Central memory CD4-positive, alpha-beta T cell (primary cell): ENCODE measurements at regions not wholly inside any gene's neighbourhood (a gene's known extent, or its start where the extent isn't known, plus 50 kb on each side); places are given as distances from the start of the nearest gene placed in this dataset.
"Not testable (repeated sequence)": the region's sequence is repeated elsewhere in the genome, so short reads cannot be mapped to it uniquely, and the experiment has no call there.

ENCODE experiments used
- DNase-seq: peaks from one replicate; pipeline ENCODE4 v3.0.0; 2022

GRCh38 chr1:83457735-83458248 lies 541.1 kb downstream of the TTLL7 start:
- DNase-seq, result not testable (repeated sequence)

GRCh38 chr1:83457281-83457680 lies 541.7 kb downstream of the TTLL7 start:
- not testable (repeated sequence) for DNase-seq

- DNase-seq, result not testable (repeated sequence)
These were observed 543.2 kb downstream of the TTLL7 start for GRCh38 chr1:83455753-83456152.

GRCh38 chr1:83445873-83446272 lies 553.1 kb downstream of the TTLL7 start:
- DNase-seq, result not testable (repeated sequence)

- DNase-seq, result not testable (repeated sequence)
These were observed 556.5 kb downstream of the TTLL7 start for GRCh38 chr1:83442412-83442811.

- DNase-seq, result not testable (repeated sequence)
These were observed 558.3 kb downstream of the TTLL7 start for GRCh38 chr1:83440586-83440985.

GRCh38 chr1:83440021-83440420 lies 558.9 kb downstream of the TTLL7 start:
- DNase-seq, result not testable (repeated sequence)

GRCh38 chr1:83438316-83438715 lies 560.6 kb downstream of the TTLL7 start:
- DNase-seq, result not testable (repeated sequence)

GRCh38 chr1:83435336-83435735 lies 563.6 kb downstream of the TTLL7 start:
- DNase-seq, result not testable (repeated sequence)

GRCh38 chr1:83427566-83427965 lies 571.4 kb downstream of the TTLL7 start:
- not testable (repeated sequence) for DNase-seq

GRCh38 chr1:83423382-83423781 lies 575.5 kb downstream of the TTLL7 start:
- DNase-seq, result not testable (repeated sequence)

GRCh38 chr1:83418558-83418957 lies 580.4 kb downstream of the TTLL7 start:
- DNase-seq, result no peak

- not testable (repeated sequence) for DNase-seq
These were observed 585.2 kb downstream of the TTLL7 start for GRCh38 chr1:83413839-83414107.

GRCh38 chr1:83410746-83411413 lies 588.1 kb downstream of the TTLL7 start:
- not testable (repeated sequence) for DNase-seq

GRCh38 chr1:83406693-83407371 lies 592.1 kb downstream of the TTLL7 start:
- not testable (repeated sequence) for DNase-seq

- DNase-seq, result not testable (repeated sequence)
These were observed 593.1 kb downstream of the TTLL7 start for GRCh38 chr1:83405789-83406188.

- not testable (repeated sequence) for DNase-seq
These were observed 595.4 kb downstream of the TTLL7 start for GRCh38 chr1:83403500-83403899.

GRCh38 chr1:83401146-83401545 lies 597.8 kb downstream of the TTLL7 start:
- not testable (repeated sequence) for DNase-seq

- not testable (repeated sequence) for DNase-seq
These were observed 598.8 kb downstream of the TTLL7 start for GRCh38 chr1:83400173-83400572.

GRCh38 chr1:83398125-83398524 lies 600.8 kb downstream of the TTLL7 start:
- not testable (repeated sequence) for DNase-seq

- DNase-seq, result not testable (repeated sequence)
These were observed 603.8 kb downstream of the TTLL7 start for GRCh38 chr1:83395130-83395529.

- DNase-seq, result not testable (repeated sequence)
These were observed 612.0 kb downstream of the TTLL7 start for GRCh38 chr1:83386946-83387345.

GRCh38 chr1:83383107-83383506 lies 615.8 kb downstream of the TTLL7 start:
- DNase-seq, result not testable (repeated sequence)

- DNase-seq, result not testable (repeated sequence)
These were observed 625.9 kb downstream of the TTLL7 start for GRCh38 chr1:83373018-83373417.
